Transverse colon (tissue), 4 donors: ENCODE measurements at regions not wholly inside any gene's neighbourhood (a gene's known extent, or its start where the extent isn't known, plus 50 kb on each side); places are given as distances from the start of the nearest gene placed in this dataset.

ENCODE experiments used
- POLR2AphosphoS5 ChIP-seq, 3 donors: sonication (generic); formaldehyde crosslinking; IDR thresholded peaks; one replicate each; pipeline ENCODE4 v1.6.1; 2016; ENCODE audit warnings: antibody characterized with exemption in 3 of 3
- TF ChIP-seq, protein P1 (sequence below), 5 experiments: fragments of 200-600 bp in 3 of 5; fragments of 450-650 bp in 2 of 5; sonication (generic) in 3 of 5; IDR thresholded peaks; 1 replicate in 2 of 5; 2 replicates in 3 of 5; pipeline ENCODE4 v1.5.1; 2016 to 2017; ENCODE audit warnings: antibody characterized with exemption in 5 of 5, inconsistent platforms in 3 of 5, mild to moderate bottlenecking in 2 of 5, moderate library complexity in 1 of 5

DNA sequence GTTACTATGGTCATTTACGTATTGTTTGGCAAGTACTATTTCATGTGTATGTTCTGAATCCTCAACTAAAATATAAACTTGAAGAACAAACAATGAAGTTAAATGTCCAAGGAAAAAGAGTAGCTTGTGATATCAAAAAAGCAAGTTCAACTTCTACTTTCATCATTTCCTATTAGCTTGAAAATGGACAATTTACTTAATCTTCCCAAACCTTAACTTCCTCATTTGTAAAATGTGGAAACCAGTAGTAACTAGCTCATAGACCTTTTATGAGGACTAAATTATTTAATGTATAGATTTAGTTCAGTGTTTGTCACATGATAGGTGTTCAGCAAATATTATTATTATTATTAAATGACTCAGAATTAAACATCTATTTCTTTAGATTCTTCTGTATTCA lies 276.8 kb upstream of the TET2 start:
- TF ChIP-seq, protein P1, sequence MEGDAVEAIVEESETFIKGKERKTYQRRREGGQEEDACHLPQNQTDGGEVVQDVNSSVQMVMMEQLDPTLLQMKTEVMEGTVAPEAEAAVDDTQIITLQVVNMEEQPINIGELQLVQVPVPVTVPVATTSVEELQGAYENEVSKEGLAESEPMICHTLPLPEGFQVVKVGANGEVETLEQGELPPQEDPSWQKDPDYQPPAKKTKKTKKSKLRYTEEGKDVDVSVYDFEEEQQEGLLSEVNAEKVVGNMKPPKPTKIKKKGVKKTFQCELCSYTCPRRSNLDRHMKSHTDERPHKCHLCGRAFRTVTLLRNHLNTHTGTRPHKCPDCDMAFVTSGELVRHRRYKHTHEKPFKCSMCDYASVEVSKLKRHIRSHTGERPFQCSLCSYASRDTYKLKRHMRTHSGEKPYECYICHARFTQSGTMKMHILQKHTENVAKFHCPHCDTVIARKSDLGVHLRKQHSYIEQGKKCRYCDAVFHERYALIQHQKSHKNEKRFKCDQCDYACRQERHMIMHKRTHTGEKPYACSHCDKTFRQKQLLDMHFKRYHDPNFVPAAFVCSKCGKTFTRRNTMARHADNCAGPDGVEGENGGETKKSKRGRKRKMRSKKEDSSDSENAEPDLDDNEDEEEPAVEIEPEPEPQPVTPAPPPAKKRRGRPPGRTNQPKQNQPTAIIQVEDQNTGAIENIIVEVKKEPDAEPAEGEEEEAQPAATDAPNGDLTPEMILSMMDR (IDR thresholded peaks at IDR 0.05), result no peak
- TF ChIP-seq POLR2AphosphoS5 (IDR thresholded peaks at IDR 0.05), result no peak
